ENCODE measurements at regions not wholly inside any gene's neighbourhood (a gene's known extent, or its start where the extent isn't known, plus 50 kb on each side); places are given as distances from the start of the nearest gene placed in this dataset.

DNA sequence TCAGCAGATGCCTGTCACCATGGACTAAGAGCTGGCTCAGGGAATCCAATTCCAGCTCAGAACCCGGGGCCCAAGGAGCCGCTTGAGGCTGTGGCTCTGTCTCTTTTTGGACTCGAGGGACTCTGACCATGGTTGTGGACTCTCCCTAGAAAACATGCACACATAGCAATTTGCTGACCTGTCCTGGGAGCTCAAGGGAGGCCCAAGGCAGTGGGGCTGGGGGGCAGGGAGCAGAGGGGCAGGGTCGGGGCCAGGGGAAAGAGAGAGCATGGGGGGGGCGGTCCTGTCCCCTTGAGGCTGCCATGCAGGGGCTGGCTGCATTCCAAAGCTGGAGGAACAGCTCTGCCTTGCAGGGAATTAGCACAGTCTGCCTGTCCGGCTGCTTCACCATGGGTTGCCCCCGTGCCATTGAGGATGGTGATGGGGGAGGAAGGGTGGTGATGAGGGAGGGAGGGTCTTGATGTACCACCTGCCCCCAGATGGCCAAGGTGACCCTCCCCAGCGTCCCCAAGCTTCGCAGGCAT, 190.1 kb downstream of the GOLGA6L6 start:
- TF ChIP-seq, protein P1, sequence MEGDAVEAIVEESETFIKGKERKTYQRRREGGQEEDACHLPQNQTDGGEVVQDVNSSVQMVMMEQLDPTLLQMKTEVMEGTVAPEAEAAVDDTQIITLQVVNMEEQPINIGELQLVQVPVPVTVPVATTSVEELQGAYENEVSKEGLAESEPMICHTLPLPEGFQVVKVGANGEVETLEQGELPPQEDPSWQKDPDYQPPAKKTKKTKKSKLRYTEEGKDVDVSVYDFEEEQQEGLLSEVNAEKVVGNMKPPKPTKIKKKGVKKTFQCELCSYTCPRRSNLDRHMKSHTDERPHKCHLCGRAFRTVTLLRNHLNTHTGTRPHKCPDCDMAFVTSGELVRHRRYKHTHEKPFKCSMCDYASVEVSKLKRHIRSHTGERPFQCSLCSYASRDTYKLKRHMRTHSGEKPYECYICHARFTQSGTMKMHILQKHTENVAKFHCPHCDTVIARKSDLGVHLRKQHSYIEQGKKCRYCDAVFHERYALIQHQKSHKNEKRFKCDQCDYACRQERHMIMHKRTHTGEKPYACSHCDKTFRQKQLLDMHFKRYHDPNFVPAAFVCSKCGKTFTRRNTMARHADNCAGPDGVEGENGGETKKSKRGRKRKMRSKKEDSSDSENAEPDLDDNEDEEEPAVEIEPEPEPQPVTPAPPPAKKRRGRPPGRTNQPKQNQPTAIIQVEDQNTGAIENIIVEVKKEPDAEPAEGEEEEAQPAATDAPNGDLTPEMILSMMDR (IDR thresholded peaks at IDR 0.05), result no peak
- TF ChIP-seq, protein P2, sequence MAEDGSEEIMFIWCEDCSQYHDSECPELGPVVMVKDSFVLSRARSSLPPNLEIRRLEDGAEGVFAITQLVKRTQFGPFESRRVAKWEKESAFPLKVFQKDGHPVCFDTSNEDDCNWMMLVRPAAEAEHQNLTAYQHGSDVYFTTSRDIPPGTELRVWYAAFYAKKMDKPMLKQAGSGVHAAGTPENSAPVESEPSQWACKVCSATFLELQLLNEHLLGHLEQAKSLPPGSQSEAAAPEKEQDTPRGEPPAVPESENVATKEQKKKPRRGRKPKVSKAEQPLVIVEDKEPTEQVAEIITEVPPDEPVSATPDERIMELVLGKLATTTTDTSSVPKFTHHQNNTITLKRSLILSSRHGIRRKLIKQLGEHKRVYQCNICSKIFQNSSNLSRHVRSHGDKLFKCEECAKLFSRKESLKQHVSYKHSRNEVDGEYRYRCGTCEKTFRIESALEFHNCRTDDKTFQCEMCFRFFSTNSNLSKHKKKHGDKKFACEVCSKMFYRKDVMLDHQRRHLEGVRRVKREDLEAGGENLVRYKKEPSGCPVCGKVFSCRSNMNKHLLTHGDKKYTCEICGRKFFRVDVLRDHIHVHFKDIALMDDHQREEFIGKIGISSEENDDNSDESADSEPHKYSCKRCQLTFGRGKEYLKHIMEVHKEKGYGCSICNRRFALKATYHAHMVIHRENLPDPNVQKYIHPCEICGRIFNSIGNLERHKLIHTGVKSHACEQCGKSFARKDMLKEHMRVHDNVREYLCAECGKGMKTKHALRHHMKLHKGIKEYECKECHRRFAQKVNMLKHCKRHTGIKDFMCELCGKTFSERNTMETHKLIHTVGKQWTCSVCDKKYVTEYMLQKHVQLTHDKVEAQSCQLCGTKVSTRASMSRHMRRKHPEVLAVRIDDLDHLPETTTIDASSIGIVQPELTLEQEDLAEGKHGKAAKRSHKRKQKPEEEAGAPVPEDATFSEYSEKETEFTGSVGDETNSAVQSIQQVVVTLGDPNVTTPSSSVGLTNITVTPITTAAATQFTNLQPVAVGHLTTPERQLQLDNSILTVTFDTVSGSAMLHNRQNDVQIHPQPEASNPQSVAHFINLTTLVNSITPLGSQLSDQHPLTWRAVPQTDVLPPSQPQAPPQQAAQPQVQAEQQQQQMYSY (CRISPR knock-in tag; IDR thresholded peaks at IDR 0.05), result no peak
- no peak for TF ChIP-seq CREB1 (CRISPR knock-in tag; IDR thresholded peaks at IDR 0.05)
- TF ChIP-seq, protein P3, sequence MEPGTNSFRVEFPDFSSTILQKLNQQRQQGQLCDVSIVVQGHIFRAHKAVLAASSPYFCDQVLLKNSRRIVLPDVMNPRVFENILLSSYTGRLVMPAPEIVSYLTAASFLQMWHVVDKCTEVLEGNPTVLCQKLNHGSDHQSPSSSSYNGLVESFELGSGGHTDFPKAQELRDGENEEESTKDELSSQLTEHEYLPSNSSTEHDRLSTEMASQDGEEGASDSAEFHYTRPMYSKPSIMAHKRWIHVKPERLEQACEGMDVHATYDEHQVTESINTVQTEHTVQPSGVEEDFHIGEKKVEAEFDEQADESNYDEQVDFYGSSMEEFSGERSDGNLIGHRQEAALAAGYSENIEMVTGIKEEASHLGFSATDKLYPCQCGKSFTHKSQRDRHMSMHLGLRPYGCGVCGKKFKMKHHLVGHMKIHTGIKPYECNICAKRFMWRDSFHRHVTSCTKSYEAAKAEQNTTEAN (CRISPR knock-in tag; IDR thresholded peaks at IDR 0.05), result no peak
